GM20000 (cell line): ENCODE measurements at regions not wholly inside any gene's neighbourhood (a gene's known extent, or its start where the extent isn't known, plus 50 kb on each side); places are given as distances from the start of the nearest gene placed in this dataset.

Source experiments
- DNase-seq: peaks from one replicate; pipeline ENCODE4 v3.0.0; 2012; ENCODE audit warnings: low spot score
- CTCF ChIP-seq: IDR thresholded peaks from 2 replicates; pipeline ENCODE4 v1.5.1; 2012; ENCODE audit warnings: mild to moderate bottlenecking, control low read depth; ENCODE audit errors: extremely low read depth, missing control alignments

GRCh38 chr10:27413831-27414348, 90.2 kb upstream of the RAB18 start:
- no peak for TF ChIP-seq CTCF
- no peak for DNase-seq

- no peak for DNase-seq
- TF ChIP-seq CTCF, result no peak
Observed at GRCh38 chr10:27413387-27413786, 90.7 kb upstream of the RAB18 start.

GRCh38 chr10:27410153-27410552, 94.0 kb upstream of the RAB18 start:
- no peak for DNase-seq
- TF ChIP-seq CTCF, result no peak

- TF ChIP-seq CTCF, result no peak
- DNase-seq, result no peak
Observed at GRCh38 chr10:27407271-27407670, 96.8 kb upstream of the RAB18 start.

- DNase-seq, result no peak
- no peak for TF ChIP-seq CTCF
Observed at GRCh38 chr10:27399871-27400270, 104.2 kb upstream of the RAB18 start.

GRCh38 chr10:27393961-27394360, 110.1 kb upstream of the RAB18 start:
- DNase-seq, result no peak
- TF ChIP-seq CTCF, result no peak

GRCh38 chr10:27392606-27393005, 111.5 kb upstream of the RAB18 start:
- no peak for TF ChIP-seq CTCF
- DNase-seq, result no peak
